GM12892 (cell line): ENCODE measurements at regions not wholly inside any gene's neighbourhood (a gene's known extent, or its start where the extent isn't known, plus 50 kb on each side); places are given as distances from the start of the nearest gene placed in this dataset.

Source experiments
- POLR2A ChIP-seq: IDR thresholded peaks from 2 replicates; pipeline ENCODE4 v1.6.1; 2011; ENCODE audit warnings: low read depth, low read length, control low read depth
- POLR2AphosphoS5 ChIP-seq: IDR thresholded peaks from 2 replicates; pipeline ENCODE4 v1.6.1; 2011; ENCODE audit warnings: low read depth, low read length, control low read depth

- TF ChIP-seq POLR2A (no peak), POLR2AphosphoS5 (no peak)
These were observed 55.9 kb upstream of the PCGF5 start for GRCh38 chr10:91164520-91165065.
